T-helper 17 cell (primary cell): ENCODE measurements at regions not wholly inside any gene's neighbourhood (a gene's known extent, or its start where the extent isn't known, plus 50 kb on each side); places are given as distances from the start of the nearest gene placed in this dataset.
"Not testable (repeated sequence)": the region's sequence is repeated elsewhere in the genome, so short reads cannot be mapped to it uniquely, and the experiment has no call there.

Source experiments
- ATAC-seq: fragments of 150-1000 bp; cut with Tn5 transposase; 2 replicates; pipeline ENCODE4 v1.10.0; 2021; ENCODE audit warnings: mild to moderate bottlenecking, moderate library complexity
- DNase-seq, 3 donors: peaks; one replicate each; pipeline versions ENCODE4 v3.0.0 to v3.0.0-alpha.2; 2020 to 2021
- H3K9me3 ChIP-seq: one replicate; pipeline ENCODE4 v1.7.0; 2013; ENCODE audit warnings: low read length, mild to moderate bottlenecking; ENCODE audit not compliant: control insufficient read depth, poor library complexity, severe bottlenecking
- H3K27ac Mint-ChIP-seq: one replicate; pipeline ENCODE4 v1.8.0; 2022; ENCODE audit warnings: mild to moderate bottlenecking, moderate library complexity, mixed read lengths
- H3K27me3 Mint-ChIP-seq: one replicate; pipeline ENCODE4 v1.8.0; 2022; ENCODE audit warnings: mixed read lengths
- H3K36me3 Mint-ChIP-seq: one replicate; pipeline ENCODE4 v1.8.0; 2022; ENCODE audit warnings: low read depth, mixed read lengths
- H3K4me1 Mint-ChIP-seq: one replicate; pipeline ENCODE4 v1.8.0; 2022; ENCODE audit warnings: mild to moderate bottlenecking, mixed read lengths
- H3K4me3 Mint-ChIP-seq: one replicate; pipeline ENCODE4 v1.8.0; 2022; ENCODE audit warnings: mild to moderate bottlenecking, moderate library complexity, mixed read lengths

DNA sequence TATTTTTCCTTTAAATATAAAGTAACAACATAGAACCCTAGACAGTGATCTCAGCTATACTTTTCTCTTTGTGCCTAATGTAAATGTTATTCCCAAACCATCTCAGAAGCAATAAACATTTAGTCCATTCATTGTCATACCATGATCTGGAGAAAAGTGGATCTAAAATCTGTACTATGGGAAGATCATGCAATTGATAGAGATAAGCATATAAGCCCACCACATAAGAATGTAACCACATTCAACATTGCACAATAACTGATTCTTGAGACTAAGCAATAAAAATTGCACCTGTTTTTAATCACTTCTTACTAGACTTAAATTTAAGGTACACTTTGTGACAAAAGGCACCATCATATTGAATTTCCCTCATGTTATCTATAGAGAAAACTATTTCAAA, 1403.0 kb upstream of the C9orf72 start:
- no peaks in the 10 kb centered on the region for H3K27me3 Mint-ChIP-seq
- ATAC-seq (no peak), DNase-seq (no peak)
- H3K4me3 Mint-ChIP-seq = no peak overlapping the region
- H3K9me3 ChIP-seq = no peaks in the 10 kb centered on the region
- no peaks in the 10 kb centered on the region for H3K36me3 Mint-ChIP-seq
- H3K4me1 Mint-ChIP-seq = no peaks in the 10 kb centered on the region
- no peak overlapping the region for H3K27ac Mint-ChIP-seq

DNA sequence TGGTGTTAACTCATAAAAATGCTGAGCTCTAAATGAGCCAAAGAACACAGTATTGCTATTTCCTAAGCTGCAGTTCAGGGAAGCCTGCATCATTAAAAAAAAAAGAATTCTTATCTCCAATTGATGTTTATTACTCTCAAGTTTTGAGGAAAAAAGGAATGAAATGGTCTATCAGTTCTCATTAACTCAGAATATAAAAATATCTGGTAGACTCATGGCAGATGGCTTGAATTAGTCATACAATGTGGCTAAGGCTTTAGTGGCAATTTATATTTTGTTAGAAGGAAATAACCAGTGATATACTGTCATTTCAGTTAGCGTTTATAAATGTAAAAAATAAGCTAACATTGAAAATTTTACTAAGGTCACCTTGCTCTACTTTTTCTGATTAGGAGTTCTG, 1403.4 kb upstream of the C9orf72 start:
- H3K36me3 Mint-ChIP-seq = no peaks in the 10 kb centered on the region
- H3K27ac Mint-ChIP-seq = no peak overlapping the region
- DNase-seq (no peak), ATAC-seq (no peak)
- no peaks in the 10 kb centered on the region for H3K27me3 Mint-ChIP-seq
- no peaks in the 10 kb centered on the region for H3K9me3 ChIP-seq
- H3K4me3 Mint-ChIP-seq = no peak overlapping the region
- no peaks in the 10 kb centered on the region for H3K4me1 Mint-ChIP-seq

GRCh38 chr9:28981129-28981528, 1407.8 kb upstream of the C9orf72 start:
- no peak overlapping the region for H3K27ac Mint-ChIP-seq
- no peaks in the 10 kb centered on the region for H3K9me3 ChIP-seq
- no peak overlapping the region for H3K4me3 Mint-ChIP-seq
- DNase-seq (no peak), ATAC-seq (no peak)
- H3K4me1 Mint-ChIP-seq = no peaks in the 10 kb centered on the region
- no peaks in the 10 kb centered on the region for H3K36me3 Mint-ChIP-seq
- no peaks in the 10 kb centered on the region for H3K27me3 Mint-ChIP-seq

- DNase-seq (no peak), ATAC-seq (no peak)
- Mint-ChIP-seq H3K36me3 (no peaks in the 10 kb centered on the region), H3K27ac (no peak overlapping the region), H3K4me1 (no peaks in the 10 kb centered on the region), H3K27me3 (no peaks in the 10 kb centered on the region), H3K4me3 (no peak overlapping the region)
- H3K9me3 ChIP-seq = no peaks in the 10 kb centered on the region
Measured at GRCh38 chr9:28981711-28982110, 1408.4 kb upstream of the C9orf72 start.

DNA sequence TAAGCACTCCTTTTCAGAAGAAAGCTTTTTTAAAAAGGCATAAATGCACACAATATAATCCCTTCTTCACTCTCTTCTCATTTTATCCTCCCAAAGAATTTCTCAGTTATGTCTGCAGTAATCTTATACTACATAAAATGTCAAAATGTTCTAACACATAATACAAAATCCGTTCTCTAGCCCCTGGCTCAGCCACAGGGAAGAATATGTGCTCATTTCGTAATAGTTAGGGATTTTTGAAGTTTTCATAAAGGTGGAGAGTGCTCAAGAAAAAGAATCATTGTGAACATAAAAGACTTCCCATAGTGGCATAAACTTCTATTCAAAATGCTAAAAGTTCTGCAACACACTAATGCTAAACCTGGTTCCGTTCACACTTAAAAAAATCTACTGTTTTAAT, 1410.7 kb upstream of the C9orf72 start:
- Mint-ChIP-seq H3K27me3 (no peaks in the 10 kb centered on the region), H3K27ac (no peak overlapping the region), H3K36me3 (no peaks in the 10 kb centered on the region), H3K4me3 (no peak overlapping the region), H3K4me1 (no peaks in the 10 kb centered on the region)
- no peak for ATAC-seq
- DNase-seq = no peak
- H3K9me3 ChIP-seq = no peaks in the 10 kb centered on the region

GRCh38 chr9:28990009-28990408, 1416.7 kb upstream of the C9orf72 start:
- not testable (repeated sequence) for H3K4me3 Mint-ChIP-seq, ATAC-seq, H3K27me3 Mint-ChIP-seq, H3K9me3 ChIP-seq, H3K4me1 Mint-ChIP-seq, H3K36me3 Mint-ChIP-seq, DNase-seq, H3K27ac Mint-ChIP-seq

DNA sequence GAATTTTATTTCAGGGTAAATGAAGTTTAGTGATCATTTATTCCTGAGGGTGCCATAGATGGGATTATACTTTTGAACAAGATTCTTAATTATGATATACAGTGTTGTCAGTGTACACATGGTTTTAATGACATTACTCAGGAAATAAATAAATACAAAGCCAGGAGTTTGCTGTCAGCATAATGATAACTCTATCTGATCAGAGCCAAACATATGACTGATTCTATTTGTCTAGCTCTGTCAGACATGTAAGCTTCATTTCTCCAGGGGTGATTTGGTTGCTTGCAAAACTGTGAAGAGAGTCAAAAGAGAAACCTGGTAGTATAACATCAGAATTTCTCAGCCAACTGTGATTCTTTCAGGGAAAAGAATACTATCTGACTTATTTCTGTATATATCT, 1425.8 kb upstream of the C9orf72 start:
- Mint-ChIP-seq H3K27ac (no peak overlapping the region), H3K36me3 (no peaks in the 10 kb centered on the region), H3K27me3 (no peaks in the 10 kb centered on the region), H3K4me1 (no peaks in the 10 kb centered on the region), H3K4me3 (no peak overlapping the region)
- no peak for DNase-seq
- ATAC-seq = no peak
- no peaks in the 10 kb centered on the region for H3K9me3 ChIP-seq

GRCh38 chr9:28999806-29000205, 1426.5 kb upstream of the C9orf72 start:
- ATAC-seq (no peak), DNase-seq (no peak)
- Mint-ChIP-seq H3K27ac (no peak overlapping the region), H3K4me1 (no peaks in the 10 kb centered on the region), H3K27me3 (no peaks in the 10 kb centered on the region), H3K4me3 (no peak overlapping the region), H3K36me3 (no peaks in the 10 kb centered on the region)
- H3K9me3 ChIP-seq = no peaks in the 10 kb centered on the region

GRCh38 chr9:29001006-29001405, 1427.7 kb upstream of the C9orf72 start:
- DNase-seq (no peak), ATAC-seq (no peak)
- no peak overlapping the region for H3K4me3 Mint-ChIP-seq
- H3K27ac Mint-ChIP-seq = no peak overlapping the region
- H3K27me3 Mint-ChIP-seq = no peaks in the 10 kb centered on the region
- no peaks in the 10 kb centered on the region for H3K36me3 Mint-ChIP-seq
- H3K4me1 Mint-ChIP-seq = no peaks in the 10 kb centered on the region
- H3K9me3 ChIP-seq = no peaks in the 10 kb centered on the region

DNA sequence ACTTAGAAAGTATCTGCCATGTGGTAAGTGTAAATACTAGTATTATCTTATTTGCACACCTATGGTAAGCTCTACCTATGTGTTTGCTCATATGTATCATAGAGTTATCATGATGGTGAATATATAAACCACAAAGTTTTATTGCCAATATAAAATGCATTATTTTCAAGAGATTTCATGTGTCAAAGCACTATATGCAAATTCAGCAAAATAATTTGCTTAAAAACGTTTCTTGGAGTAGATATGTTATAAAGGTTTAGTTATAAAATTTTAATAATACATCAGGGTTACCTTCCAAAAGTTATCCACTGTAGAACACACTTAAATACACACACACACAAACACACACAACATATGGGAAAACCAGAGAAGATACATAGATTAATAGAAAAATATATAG, 1431.7 kb upstream of the C9orf72 start:
- H3K27me3 Mint-ChIP-seq = no peaks in the 10 kb centered on the region
- no peaks in the 10 kb centered on the region for H3K4me1 Mint-ChIP-seq
- no peak overlapping the region for H3K4me3 Mint-ChIP-seq
- no peaks in the 10 kb centered on the region for H3K36me3 Mint-ChIP-seq
- no peaks in the 10 kb centered on the region for H3K9me3 ChIP-seq
- no peak for DNase-seq
- no peak for ATAC-seq
- no peak overlapping the region for H3K27ac Mint-ChIP-seq

DNA sequence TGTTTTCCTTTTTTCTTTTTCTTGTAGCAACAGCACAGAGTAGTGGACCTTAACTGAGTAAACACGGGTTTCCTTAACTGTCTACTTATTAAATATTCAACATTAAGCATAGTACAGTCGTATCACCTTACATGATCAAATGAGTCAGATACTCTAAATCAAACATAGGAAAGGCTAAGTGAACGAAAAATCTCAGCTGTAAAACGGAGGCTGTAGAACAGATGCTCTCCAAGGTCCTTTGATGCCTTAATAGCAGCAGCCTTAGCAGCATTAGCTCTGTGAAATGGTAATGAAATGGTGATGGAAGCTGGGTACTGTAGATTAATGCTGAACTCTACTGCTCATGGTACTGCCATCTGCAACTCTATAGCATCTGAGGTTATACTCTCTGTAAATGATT, 1433.3 kb upstream of the C9orf72 start:
- Mint-ChIP-seq H3K27me3 (no peaks in the 10 kb centered on the region), H3K4me1 (no peaks in the 10 kb centered on the region), H3K4me3 (no peak overlapping the region), H3K36me3 (no peaks in the 10 kb centered on the region), H3K27ac (no peak overlapping the region)
- H3K9me3 ChIP-seq = no peaks in the 10 kb centered on the region
- ATAC-seq = no peak
- DNase-seq = no peak

DNA sequence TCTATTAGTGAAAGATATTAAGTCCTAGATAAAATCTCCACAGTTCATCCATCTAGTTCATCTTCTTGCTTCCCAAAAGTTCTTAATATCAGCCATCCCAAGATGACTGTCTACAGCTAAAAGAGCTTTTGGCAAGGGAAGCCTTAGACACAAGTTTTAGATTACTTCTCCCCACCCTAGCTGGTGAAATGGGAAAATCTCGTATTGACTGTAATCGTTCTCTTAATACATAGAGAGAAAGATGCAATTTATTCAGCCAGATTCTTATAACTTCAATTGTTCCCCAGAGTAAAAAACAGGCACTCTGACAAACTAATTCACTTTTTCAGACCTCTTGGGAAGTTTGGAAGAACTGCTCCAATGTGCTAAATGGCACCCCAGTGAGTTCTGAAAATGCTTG, 1439.6 kb upstream of the C9orf72 start:
- no peak for DNase-seq
- no peaks in the 10 kb centered on the region for H3K27me3 Mint-ChIP-seq
- no peaks in the 10 kb centered on the region for H3K9me3 ChIP-seq
- H3K36me3 Mint-ChIP-seq = no peaks in the 10 kb centered on the region
- ATAC-seq = no peak
- H3K4me3 Mint-ChIP-seq = no peak overlapping the region
- H3K27ac Mint-ChIP-seq = no peak overlapping the region
- no peaks in the 10 kb centered on the region for H3K4me1 Mint-ChIP-seq

DNA sequence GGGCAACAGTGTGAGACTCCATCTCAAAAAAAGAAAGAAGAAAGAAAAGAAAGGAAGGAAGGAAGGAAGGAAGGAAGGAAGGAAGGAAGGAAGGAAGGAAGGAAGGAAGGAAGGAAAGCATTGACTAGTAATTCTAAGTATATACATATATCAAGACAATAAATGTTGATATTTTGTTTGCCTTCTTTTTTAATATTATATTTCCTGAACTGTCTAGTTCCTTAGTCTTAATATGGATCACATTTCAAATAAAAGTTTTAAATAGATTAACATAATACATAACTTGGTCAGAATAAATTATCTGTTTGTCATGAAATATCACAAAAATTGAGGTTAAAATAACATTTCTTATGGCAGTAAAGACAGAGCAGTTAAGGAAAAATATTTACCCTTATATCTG, 1448.4 kb upstream of the C9orf72 start:
- Mint-ChIP-seq H3K36me3 (no peaks in the 10 kb centered on the region), H3K27ac (no peak overlapping the region), H3K27me3 (no peaks in the 10 kb centered on the region), H3K4me1 (no peaks in the 10 kb centered on the region), H3K4me3 (no peak overlapping the region)
- H3K9me3 ChIP-seq = no peaks in the 10 kb centered on the region
- no peak for ATAC-seq
- no peak for DNase-seq

- ATAC-seq = no peak
- DNase-seq = no peak
- H3K36me3 Mint-ChIP-seq = no peaks in the 10 kb centered on the region
- H3K4me1 Mint-ChIP-seq = no peaks in the 10 kb centered on the region
- H3K27me3 Mint-ChIP-seq = no peaks in the 10 kb centered on the region
- no peak overlapping the region for H3K27ac Mint-ChIP-seq
- no peak overlapping the region for H3K4me3 Mint-ChIP-seq
- H3K9me3 ChIP-seq = no peaks in the 10 kb centered on the region
Measured at GRCh38 chr9:29038332-29038731, 1465.1 kb upstream of the C9orf72 start.

- H3K9me3 ChIP-seq = no peaks in the 10 kb centered on the region
- ATAC-seq = no peak
- Mint-ChIP-seq H3K27ac (no peak overlapping the region), H3K27me3 (no peaks in the 10 kb centered on the region), H3K4me3 (no peak overlapping the region), H3K36me3 (no peaks in the 10 kb centered on the region), H3K4me1 (no peaks in the 10 kb centered on the region)
- DNase-seq = no peak
Measured at GRCh38 chr9:29039258-29039657, 1466.0 kb upstream of the C9orf72 start.
